HG03045 (cell line): ENCODE measurements at regions not wholly inside any gene's neighbourhood (a gene's known extent, or its start where the extent isn't known, plus 50 kb on each side); places are given as distances from the start of the nearest gene placed in this dataset.
"Not testable (repeated sequence)": the region's sequence is repeated elsewhere in the genome, so short reads cannot be mapped to it uniquely, and the experiment has no call there.

Experiments used
- ATAC-seq: cut with Tn5 transposase; IDR thresholded peaks from one replicate; pipeline ENCODE4 v1.9.1; 2021; ENCODE audit warnings: mild to moderate bottlenecking, moderate library complexity; ENCODE audit not compliant: unreplicated experiment

- not testable (repeated sequence) for ATAC-seq
These were observed 73.5 kb downstream of the NPIPA8 start for GRCh38 chr16:18263046-18263445.

- ATAC-seq: not testable (repeated sequence)
These were observed 74.7 kb downstream of the NPIPA8 start for GRCh38 chr16:18261848-18262247.

- not testable (repeated sequence) for ATAC-seq
These were observed 76.9 kb downstream of the NPIPA8 start for GRCh38 chr16:18259496-18260176.

GRCh38 chr16:18252943-18253342 lies 83.6 kb downstream of the NPIPA8 start:
- ATAC-seq: not testable (repeated sequence)

- not testable (repeated sequence) for ATAC-seq
These were observed 106.0 kb downstream of the NPIPA8 start for GRCh38 chr16:18230505-18230904.

GRCh38 chr16:18222054-18223009 lies 114.2 kb downstream of the NPIPA8 start:
- not testable (repeated sequence) for ATAC-seq

GRCh38 chr16:18217741-18218140 lies 118.8 kb downstream of the NPIPA8 start:
- ATAC-seq: not testable (repeated sequence)

GRCh38 chr16:18216814-18217213 lies 119.7 kb downstream of the NPIPA8 start:
- not testable (repeated sequence) for ATAC-seq

GRCh38 chr16:18213810-18214209 lies 122.7 kb downstream of the NPIPA8 start:
- not testable (repeated sequence) for ATAC-seq

- not testable (repeated sequence) for ATAC-seq
These were observed 125.0 kb downstream of the NPIPA8 start for GRCh38 chr16:18211505-18211904.

GRCh38 chr16:18204786-18205185 lies 131.8 kb downstream of the NPIPA8 start:
- ATAC-seq: not testable (repeated sequence)

GRCh38 chr16:18204309-18204708 lies 132.2 kb downstream of the NPIPA8 start:
- not testable (repeated sequence) for ATAC-seq

- ATAC-seq: not testable (repeated sequence)
These were observed 135.0 kb downstream of the NPIPA8 start for GRCh38 chr16:18201511-18201910.

- ATAC-seq: not testable (repeated sequence)
These were observed 144.1 kb downstream of the NPIPA8 start for GRCh38 chr16:18192389-18192788.

GRCh38 chr16:18190179-18190578 lies 146.4 kb downstream of the NPIPA8 start:
- not testable (repeated sequence) for ATAC-seq

GRCh38 chr16:18184755-18185154 lies 151.8 kb downstream of the NPIPA8 start:
- ATAC-seq: not testable (repeated sequence)

- not testable (repeated sequence) for ATAC-seq
These were observed 155.5 kb downstream of the NPIPA8 start for GRCh38 chr16:18181028-18181427.

- ATAC-seq: not testable (repeated sequence)
These were observed 162.5 kb downstream of the NPIPA8 start for GRCh38 chr16:18173945-18174497.

- ATAC-seq: not testable (repeated sequence)
These were observed 174.2 kb downstream of the NPIPA8 start for GRCh38 chr16:18162293-18162692.

GRCh38 chr16:18161224-18161623 lies 175.3 kb downstream of the NPIPA8 start:
- not testable (repeated sequence) for ATAC-seq

GRCh38 chr16:18159185-18159584 lies 177.4 kb downstream of the NPIPA8 start:
- ATAC-seq: not testable (repeated sequence)
